HPDE6-E6E7 (cell line): ENCODE measurements at regions not wholly inside any gene's neighbourhood (a gene's known extent, or its start where the extent isn't known, plus 50 kb on each side); places are given as distances from the start of the nearest gene placed in this dataset.
A peak's percentile ranks its signal among the peaks of the same experiment; 100 is the strongest.

Source experiments
- DNase-seq: peaks from one replicate; pipeline ENCODE4 v3.0.0; 2011; ENCODE audit warnings: missing footprints; ENCODE audit errors: extremely low spot score

DNA sequence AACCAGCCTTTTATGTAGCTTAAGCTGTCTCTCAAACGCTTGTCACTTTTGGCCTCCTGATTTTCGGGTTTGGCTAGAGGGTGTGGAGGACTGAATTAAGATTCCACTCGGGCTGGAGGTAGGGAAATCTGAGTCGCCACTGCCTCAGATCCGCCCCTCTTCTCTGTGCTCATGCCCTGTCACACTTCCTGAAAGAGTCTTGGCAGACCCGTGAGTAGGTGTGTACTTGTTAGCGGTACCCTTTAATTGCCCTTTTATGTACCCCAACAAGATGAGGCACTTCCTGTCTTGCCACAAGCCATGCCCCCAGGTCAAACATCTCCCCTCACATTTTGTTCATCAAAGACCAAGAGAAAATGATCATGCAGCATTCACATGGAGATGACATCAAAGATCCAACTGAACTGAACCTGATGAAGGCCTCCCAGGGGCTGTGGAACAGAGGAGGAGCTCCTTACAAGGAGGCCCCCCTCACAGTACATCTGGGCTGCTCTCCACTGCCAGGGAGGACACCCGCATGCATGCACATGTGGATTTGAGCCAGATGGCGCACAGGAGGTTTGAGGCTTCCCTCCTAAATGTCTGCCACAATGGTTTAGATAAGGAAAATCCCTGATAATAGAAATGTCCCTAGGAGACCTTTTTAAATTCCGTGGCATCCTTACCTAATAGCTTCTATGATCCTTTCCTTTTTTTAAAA, 86.5 kb upstream of the CDKN3 start:
- DNase-seq, result no peak

DNA sequence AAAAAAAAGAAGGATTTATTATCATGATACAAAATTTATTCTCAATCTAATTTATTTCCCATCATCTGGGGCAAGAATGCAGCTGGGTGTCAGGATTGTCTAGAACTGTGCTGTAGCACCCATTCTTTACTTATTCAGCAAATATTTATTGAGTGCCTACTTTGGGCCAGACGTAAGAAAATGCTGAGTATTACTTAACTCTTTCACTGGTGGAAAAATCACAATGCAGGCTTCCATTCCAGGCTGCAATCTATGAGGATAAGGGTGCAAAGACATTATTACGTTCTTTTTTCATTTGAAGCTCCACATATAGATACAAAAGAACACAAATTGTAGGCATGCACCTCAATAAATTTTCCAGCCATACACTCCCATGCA, 86.0 kb upstream of the CDKN3 start:
- DNase-seq, result no peak

DNA sequence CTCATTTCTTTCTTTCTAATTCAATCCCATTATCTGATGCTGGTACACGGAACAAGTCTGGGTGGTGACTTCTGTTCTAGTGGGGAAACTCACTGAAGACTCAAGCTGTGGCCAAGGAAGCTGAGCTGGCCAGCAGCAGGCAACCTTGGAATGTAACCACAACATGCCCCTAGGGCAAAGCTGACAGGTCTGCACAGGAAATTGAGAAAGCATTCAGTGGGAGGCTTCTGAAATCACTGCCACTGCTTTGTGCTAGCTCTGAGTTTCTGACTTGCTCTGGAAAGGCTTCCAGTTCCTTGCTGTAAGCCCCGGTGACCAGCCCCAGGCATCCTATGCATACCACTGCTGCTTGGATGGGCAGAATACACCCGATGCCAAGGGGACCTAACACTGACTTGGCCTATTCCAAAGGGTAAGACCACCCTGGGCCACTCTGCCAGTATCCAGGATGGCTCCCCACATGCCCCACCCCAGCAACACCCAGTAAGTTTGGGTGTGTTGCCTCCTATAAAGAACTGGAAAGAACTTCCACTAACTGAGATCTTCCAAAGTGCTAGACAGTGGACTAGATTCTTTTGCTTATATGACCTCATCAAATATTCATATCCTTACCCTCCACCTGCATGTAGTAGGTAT, 84.5 kb upstream of the CDKN3 start:
- peak; percentile 91 for DNase-seq

DNA sequence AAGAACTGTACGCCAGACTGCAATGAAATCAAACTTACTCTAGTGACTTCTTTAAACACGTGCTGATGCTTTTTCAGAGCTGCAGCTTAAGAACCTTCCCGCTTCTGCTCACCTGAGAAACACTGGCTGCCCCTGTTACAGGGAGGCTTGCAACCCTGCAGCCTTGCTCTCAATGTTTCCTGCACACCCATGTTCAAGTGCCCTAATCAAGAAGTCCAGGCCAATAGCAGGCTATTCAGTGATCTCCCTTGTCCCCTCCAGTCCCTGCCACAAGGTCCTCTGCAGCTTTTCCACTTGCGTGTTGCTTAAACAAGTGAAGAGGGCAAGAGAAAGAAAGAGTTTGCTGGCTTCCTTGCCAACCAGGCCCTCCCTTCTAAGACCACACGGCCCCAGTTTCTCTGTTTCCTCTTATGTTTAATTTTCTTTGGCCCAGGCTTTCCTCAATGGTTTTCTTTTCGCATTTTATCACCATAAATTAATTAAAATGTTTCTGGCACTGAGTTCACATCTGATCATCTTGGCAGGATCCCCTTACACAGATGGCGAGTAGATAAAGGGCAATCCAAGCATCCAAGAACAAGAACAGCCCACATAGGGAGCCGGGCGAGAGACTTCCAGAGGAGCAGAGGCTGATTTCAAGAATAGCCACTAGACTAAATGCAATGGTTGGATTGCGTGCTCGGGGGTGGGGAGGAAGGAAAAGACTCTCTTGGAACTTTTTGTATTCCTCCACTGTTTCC, 82.3 kb upstream of the CDKN3 start:
- no peak for DNase-seq

DNA sequence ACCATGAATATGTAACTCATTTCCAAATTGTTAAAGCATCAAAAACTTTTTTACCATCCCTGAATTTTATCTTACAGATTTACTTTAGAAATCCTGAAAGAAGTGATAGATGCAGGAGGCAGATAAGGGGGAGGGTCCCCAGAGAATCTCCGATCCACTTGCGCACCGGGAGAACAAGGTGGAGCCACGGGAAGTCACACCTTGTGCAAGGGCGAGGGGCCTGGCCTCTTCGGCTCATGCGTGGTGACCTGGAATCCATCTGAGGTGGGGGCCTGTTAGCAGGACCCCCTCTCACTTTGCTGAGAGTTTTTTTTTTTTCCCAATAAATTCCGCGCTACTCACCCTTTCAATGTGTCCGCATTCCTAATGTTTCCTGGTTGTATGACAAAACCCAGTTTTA, 80.2 kb upstream of the CDKN3 start:
- DNase-seq, result no peak

DNA sequence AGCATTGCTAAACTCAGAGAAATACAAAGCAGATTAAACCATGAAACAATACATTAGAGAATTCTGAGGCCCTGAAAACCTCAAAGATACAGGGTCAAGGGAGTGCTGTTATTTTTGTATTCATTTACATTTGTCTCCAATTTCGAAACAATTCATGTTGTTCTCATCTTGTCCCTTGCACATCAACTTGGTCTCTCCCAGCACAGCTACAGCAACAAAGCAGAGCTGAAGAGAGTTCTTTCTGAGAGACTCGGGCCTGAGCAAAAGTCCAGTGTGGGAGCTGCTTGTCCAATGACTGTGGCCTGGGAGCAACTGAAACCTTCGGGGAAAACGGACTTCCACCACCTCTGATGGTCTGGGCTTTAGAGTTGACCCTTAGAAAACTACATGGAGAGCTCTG, 79.4 kb upstream of the CDKN3 start:
- DNase-seq, result no peak

DNA sequence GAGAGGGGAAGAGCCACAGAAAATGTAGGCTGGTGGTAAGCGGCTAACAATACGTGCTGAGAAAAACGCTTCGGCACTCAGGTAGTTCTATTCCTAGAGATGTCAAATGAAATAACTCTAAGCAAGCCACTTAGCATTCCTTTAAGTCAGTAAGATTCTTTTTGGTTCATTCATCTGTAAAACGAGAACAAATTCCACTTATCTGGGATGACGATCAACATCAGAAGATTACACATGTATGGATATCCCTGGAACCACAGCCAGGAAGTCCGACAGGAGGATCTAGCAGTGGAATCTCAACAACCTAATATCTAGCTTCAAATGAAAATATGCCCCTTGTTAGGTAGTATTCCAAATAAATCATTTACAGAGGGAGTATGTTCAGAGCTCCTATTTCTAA, 74.6 kb upstream of the CDKN3 start:
- DNase-seq, result no peak

DNA sequence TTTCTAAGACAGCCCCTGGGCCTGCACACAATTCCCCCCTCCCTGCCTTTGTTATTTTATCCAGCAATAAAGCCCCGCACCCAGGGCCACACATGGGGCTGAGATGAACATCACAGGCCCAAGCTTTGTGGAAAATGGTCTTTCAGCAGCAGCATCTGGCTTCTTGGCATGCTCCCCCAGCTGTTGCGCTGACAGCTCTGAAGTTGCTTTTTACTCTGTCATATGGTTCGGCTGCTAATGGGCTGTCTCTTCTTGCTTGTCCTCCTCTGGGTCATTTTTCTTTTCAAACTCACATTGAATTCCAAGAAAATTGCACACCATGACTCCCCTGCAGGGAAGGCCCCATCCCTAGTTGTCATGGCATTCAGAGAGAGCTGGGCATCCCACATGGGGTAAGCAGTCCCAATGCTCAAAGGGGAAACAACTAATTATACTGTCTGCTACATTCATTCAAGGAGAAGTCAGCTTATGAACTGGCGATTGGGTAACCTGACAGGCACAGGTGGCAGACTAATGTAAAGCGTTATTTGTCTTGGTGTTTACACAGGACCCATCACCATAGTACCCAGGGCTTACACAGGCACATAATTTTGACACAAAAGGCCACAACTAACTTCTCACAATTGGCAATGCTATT, 74.0 kb upstream of the CDKN3 start:
- DNase-seq, result no peak

DNA sequence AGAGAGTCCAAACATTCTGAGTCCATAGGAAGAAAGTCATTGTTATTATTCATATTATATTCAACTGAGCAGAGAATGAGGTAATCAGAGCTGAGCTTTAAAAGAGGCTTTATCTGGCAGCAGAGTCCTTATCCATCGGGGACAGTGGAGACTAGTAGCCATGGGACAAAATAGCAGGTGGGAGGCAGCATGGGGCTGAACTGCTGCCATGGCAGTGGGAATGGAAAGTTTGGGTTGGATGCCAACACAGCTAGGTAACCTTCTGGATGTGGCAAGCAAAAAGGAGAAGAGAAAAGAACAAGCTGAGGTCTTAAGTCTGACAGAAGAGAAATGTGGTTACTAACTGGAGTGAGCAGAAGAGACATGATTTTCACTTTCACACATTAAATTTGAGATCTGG, 71.0 kb upstream of the CDKN3 start:
- no peak for DNase-seq

DNA sequence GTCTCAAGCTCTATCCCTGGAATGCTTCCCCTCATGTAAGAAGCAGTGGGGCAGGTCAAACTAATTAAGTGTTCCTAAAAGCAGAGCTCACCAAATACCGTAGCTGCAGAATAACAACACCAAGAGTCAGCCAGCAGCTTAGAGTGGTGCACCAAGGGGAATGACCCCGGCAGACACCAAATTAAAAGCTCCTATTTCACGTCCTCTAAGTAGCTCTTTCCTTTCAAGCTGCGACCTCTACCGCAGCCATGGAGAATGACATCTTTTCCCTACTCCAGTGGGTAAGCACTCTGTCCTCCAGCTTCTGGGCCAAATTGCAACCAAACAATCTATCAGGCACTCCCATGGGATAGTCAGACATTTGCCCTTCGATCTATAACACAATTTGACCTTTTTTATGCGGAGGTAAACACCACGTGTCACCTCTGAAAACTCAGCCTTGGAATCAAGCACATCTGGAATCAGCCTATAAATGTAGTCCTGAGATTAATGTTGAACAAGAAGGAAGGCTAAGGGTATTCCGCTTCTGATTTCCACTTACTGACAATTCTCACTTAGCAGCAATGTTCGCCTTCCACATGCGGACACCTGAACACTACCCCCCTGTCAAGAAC, 67.6 kb upstream of the CDKN3 start:
- peak; percentile 59 for DNase-seq

DNA sequence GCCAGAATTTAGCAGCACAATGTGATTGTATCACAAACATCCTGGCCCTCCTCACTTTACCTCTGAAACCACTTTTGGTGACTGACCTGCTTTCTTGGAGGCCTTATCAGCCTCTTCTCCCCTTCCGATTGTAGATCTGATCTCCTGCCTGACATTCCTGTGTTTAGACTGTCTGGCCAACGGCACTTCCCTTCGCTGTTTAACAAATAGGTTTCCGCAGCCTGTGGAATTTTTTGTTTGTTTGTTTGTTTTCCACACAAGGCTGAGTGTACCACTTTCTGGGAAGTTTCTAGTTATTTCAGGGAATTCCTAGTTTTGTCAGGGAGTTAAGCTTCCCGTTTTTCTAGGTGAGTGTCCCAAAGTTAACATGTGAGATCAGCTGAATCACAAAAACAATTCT, 65.9 kb upstream of the CDKN3 start:
- DNase-seq, result no peak

DNA sequence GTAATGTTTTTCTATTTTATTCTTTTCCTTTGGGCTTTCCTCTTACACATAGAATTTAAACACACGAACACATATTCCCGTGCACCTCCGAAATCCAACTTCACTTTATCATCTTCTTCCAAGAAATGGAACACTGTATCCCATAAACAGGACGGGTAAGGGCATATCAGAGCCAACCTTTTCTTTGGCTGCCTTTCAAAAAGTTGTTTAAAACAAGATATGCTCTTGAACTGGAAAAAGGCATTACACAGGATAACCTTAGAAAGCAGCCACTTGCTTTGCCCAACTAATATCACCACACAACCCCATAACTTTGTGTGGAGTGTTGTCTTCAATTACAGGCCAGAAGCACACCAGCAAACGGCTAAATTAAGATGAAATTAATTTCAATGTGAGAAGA, 65.3 kb upstream of the CDKN3 start:
- DNase-seq, result no peak

DNA sequence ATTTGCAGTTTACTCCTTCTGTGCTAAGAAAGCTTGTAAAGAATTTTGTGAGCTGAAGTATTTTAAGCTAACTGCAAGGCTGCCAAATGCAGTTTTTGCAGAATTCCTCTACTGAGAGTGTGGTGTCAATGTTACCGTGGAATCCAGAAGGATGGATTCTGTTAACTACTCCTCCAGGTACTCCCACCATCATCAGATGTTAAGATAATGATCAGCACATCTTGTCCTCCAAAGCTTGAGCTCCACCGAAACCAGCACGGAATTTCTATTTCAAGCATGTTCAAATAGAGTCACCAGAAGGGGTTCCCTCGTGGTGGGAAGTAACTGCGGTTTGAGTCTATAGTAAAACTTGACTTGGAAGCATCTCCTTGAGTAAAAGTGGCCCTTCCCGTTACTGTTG, 64.3 kb upstream of the CDKN3 start:
- DNase-seq, result no peak

DNA sequence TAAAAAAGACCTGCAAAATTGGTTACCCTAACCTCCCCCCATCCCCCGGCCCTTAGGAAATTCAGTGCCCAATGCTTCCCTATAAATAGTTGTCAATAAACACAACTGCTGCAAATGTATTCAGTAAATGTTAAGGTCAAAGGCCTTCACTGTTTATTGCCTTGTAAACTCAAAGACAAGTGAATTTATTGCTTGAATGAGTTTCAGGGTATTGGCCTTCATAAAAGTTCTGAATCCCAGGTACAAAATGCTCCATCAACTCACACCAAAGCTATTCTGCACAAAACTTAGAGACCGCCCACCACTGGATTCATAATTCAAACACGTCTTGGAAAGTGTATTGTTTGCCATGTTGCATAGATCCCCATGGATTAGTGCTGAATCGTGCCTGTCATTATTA, 63.3 kb upstream of the CDKN3 start:
- DNase-seq, result no peak

DNA sequence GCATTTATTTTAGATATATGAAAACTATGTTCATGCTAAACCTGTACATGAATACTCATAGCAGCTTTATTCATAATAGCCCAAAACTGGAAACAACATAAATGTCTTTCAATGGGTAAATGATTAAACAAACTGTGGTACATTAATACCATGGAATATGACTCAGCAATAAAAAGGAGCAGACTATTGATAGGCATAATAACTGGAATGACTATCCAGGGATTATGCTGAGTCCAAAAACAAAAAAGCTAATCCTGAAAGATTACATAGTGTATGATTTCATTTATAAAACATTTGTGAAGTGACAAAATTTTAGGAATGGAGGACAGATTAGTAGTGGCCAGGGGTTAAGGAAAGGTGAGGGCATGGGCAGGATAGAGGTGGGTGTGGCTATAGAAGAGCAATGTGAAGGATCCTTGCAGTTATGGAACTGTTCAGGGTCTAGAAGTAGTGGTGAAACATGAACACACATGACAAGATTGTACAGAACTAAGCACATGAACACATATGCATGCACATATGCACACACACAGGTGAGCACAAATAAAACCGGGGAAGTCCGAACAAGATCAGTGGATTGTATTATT, 61.1 kb upstream of the CDKN3 start:
- no peak for DNase-seq

DNA sequence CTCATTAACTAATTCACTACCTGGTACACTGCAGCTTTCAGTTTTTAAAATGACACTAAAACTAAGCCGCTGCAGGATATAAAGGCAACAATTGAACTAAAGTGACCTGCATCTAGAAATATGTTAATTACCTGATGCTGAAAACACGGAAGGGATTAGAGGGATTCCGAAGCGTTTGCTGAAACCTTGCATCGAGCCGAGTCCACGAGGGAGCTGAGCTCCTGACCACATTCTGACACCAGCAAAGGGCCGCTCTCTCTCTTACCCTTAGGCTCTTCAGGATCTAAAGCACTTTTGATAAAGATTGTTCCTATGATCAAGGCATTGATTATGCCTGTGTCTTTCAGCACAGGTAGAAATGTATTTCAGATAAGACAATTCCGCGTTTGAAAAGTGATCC, 59.5 kb upstream of the CDKN3 start:
- no peak for DNase-seq

DNA sequence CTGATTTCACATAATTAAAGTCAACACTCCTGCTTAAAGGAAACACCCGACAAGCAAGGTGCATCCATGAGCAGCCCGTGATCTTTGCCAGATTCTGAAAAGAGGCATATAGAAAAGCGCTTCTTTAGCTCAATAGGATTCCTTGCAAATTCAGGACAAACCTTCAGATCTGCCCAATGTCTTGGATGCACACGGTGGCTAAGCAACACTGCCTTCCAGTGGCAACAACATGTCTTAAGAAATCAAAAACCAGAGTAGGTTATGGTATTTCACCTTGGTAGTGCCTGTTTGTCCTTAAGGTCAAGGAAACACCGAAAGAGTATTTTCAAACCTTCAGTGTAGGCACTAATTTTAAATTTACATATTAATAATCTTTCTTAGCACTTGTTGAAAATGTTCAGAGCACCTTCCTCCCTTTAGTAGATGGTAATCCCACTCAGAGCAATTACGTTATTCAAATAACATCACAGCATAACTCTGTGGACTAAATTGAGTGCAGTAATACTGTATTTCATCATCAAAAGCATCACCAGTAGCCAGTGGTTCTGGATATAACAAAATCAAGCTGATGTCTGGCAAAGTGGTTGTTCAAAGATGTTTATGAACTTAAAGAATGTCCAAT, 58.0 kb upstream of the CDKN3 start:
- peak; percentile 20 for DNase-seq

DNA sequence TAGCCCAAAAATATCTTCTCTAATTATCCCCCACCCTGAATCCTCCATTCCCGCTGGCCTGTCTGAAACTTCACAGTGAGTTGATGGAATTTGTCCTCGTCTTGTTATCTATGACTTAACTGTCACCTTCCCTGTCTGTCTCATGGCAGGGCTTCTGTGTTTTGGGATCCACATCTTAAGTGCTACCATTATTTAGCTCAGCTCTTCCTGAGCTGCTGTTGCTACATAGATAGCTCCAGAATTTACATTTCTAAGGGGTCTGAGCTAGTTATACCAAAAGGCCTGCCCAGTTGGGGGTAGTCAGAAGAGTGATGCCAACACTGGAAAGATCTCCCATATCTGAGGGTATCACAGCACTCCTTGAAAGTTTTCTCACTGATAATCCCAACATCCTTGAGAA, 57.0 kb upstream of the CDKN3 start:
- DNase-seq, result no peak

DNA sequence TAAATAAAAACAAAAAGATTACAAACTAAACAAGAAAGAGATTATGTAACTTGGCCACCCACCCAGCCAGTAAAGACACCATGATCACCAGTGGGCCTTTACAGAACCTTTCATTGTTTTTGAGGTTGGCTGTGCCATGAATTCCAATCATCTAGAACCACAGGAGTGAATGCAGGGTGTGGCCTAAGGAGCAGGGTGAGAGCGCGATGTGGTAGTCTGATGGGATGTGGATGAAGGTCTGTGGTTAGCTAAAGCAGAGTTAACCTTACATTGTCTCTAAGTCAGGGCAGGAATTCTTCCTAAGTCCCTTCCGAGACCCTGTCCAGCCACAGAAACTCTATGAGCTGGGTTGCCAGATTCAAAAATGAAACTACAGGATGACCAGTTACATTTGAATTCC, 54.0 kb upstream of the CDKN3 start:
- DNase-seq, result no peak

DNA sequence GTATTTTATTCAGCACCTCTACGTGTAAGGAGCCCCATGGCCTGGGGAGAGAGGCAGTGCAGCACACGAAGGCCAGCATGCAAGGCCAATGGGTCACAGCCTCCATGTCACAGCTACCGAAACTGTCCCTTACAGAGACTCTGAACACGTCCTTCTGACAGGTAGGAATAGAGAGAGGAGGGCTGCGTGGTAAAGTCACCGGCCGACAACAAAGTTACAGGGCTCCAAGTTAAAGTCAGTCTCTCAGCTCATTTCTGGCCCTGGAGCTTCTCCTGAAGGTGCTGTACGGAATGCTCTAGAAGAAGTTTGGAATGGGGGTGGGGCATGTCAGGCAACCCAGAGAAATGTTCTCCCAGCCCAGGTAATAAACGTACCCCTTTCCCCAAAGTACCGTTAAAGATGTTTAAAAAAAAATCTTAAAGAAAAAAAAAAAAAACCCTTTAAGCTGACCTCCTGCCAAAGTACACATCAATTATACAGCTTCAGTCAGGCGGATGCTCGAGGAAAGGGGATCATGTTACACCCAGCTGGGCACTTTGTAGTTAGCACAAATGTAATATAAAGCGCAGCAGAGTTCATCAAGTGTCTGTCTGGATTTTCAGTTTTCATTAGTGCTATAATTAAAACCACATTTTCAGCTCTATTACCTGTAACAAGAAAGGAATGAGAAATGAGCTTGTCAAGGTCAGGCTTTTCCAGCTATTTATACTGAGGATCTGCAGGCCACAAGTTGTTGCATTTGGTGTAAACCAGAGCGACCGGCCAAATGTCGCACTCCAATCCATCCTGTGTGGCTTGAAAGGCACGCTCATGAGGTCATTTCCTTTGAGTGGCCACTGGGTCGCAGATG, 53.3 kb upstream of the CDKN3 start:
- no peak for DNase-seq

DNA sequence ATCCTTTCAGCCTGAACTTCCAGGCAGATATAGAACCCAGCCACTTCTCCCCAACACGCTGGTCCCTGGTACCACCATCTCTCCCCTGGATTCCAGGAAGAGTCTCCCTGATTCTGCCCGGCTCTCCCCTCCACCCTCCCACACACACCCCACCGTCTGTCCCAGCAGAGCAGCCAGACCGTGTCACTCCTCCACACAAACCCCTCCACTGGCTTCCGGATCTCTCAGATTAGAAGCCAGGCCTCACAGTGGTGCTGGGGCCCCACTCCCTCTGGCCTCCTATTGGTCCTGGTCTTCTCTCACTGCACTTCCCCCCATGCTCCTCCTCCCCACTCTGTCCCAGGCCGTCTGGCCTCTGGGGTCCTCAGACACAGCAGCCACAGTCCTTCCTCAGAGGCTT, 52.4 kb upstream of the CDKN3 start:
- no peak for DNase-seq
